ENCODE measurements at regions not wholly inside any gene's neighbourhood (a gene's known extent, or its start where the extent isn't known, plus 50 kb on each side); places are given as distances from the start of the nearest gene placed in this dataset.

DNA sequence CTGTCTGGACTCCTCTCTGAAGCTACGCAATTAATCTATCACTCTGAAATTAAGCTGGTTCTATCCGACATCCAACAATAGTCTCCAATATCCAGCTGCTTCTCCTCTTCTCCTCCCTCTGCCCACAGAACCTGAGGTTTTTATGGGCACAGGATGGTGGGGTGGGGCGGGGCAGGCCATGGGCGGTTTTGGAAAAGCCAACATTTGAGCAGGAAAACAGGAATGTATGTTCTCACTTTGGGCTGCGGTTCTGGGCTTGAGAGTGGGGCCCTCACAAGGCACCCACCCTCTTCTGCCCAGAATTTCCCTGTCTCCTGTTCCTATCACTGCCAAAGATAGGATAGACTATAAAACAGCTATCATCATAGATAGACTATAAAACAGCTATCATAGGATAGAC, 1144.2 kb downstream of the EPHA7 start:
- TF ChIP-seq, protein P1, sequence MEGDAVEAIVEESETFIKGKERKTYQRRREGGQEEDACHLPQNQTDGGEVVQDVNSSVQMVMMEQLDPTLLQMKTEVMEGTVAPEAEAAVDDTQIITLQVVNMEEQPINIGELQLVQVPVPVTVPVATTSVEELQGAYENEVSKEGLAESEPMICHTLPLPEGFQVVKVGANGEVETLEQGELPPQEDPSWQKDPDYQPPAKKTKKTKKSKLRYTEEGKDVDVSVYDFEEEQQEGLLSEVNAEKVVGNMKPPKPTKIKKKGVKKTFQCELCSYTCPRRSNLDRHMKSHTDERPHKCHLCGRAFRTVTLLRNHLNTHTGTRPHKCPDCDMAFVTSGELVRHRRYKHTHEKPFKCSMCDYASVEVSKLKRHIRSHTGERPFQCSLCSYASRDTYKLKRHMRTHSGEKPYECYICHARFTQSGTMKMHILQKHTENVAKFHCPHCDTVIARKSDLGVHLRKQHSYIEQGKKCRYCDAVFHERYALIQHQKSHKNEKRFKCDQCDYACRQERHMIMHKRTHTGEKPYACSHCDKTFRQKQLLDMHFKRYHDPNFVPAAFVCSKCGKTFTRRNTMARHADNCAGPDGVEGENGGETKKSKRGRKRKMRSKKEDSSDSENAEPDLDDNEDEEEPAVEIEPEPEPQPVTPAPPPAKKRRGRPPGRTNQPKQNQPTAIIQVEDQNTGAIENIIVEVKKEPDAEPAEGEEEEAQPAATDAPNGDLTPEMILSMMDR (conservative IDR thresholded peaks at IDR 0.05; ENCODE audit: low read depth, low read length): no peak
- no peak for TF ChIP-seq EZH2 (IDR thresholded peaks at IDR 0.05; ENCODE audit: low read length, unreplicated experiment)

Data from PC-3 (cell line).